A549 (cell line): ENCODE measurements at regions not wholly inside any gene's neighbourhood (a gene's known extent, or its start where the extent isn't known, plus 50 kb on each side); places are given as distances from the start of the nearest gene placed in this dataset.

Experiments used
- ATAC-seq, 2 experiments: fragments of 200-7000 bp in 1 of 2; fragments of >200 bp in 1 of 2; cut with Nextera tagmentation in 1 of 2; cut with Tn5 transposase in 1 of 2; 3 replicates each; pipeline versions ENCODE4 v1.8.0 to v1.9.1; 2018 to 2020; ENCODE audit warnings: mild to moderate bottlenecking in 1 of 2, moderate library complexity in 1 of 2
- CTCF ChIA-PET: fragments of 300-600 bp; sonication (Branson Sonifier 250); formaldehyde crosslinking; extraction: SDS; loops from one replicate; lab custom pipeline; 2021; ENCODE audit warnings: antibody characterized with exemption, inconsistent platforms; lab: Yijun Ruan, JAX
- POLR2A ChIA-PET: fragments of 350-600 bp; formaldehyde crosslinking; extraction: SDS; loops from one replicate; lab custom pipeline; 2021; ENCODE audit warnings: antibody characterized with exemption, inconsistent platforms; lab: Yijun Ruan, JAX
- DNase-seq, 2 experiments: peaks; one replicate each; pipeline versions ENCODE4 v3.0.0 to v3.0.0-alpha.2; 2011 to 2016; ENCODE audit warnings: low read depth in 1 of 2, low spot score in 1 of 2
- FAIRE-seq: peaks from 2 replicates; lab custom pipeline; 2011; peaks lifted over from hg19 to GRCh38; lab: Jason Lieb, UNC
- H3K27ac ChIP-seq, 2 experiments: fragments of >200 bp; sonication (Bioruptor Twin); formaldehyde crosslinking; 3 replicates each; pipeline ENCODE4 v1.5.1; 2016 to 2017
- H3K4me1 ChIP-seq: fragments of >200 bp; sonication (Bioruptor Twin); formaldehyde crosslinking; 3 replicates; pipeline ENCODE4 v1.6.1; 2016
- H3K4me2 ChIP-seq: fragments of >200 bp; sonication (Bioruptor Twin); formaldehyde crosslinking; 3 replicates; pipeline ENCODE4 v1.6.1; 2016
- H3K4me3 ChIP-seq: fragments of >200 bp; sonication (Bioruptor Twin); formaldehyde crosslinking; 3 replicates; pipeline ENCODE4 v1.5.1; 2016
- H3K9me3 ChIP-seq: fragments of >200 bp; sonication (Bioruptor Twin); formaldehyde crosslinking; 3 replicates; pipeline ENCODE4 v1.6.1; 2016
- BCL3 ChIP-seq: fragments of >200 bp; sonication (Bioruptor Twin); formaldehyde crosslinking; IDR thresholded peaks from 3 replicates; pipeline ENCODE4 v1.6.1; 2016
- BHLHE40 ChIP-seq: IDR thresholded peaks from 2 replicates; pipeline ENCODE4 v1.6.1; 2012; ENCODE audit warnings: low read depth, low read length, inconsistent platforms
- CBX2 ChIP-seq: fragments of 200-600 bp; sonication (generic); IDR thresholded peaks from 2 replicates; pipeline ENCODE4 v1.6.1; 2016; ENCODE audit warnings: low read depth, mild to moderate bottlenecking, borderline replicate concordance
- CEBPB ChIP-seq, 2 experiments: fragments of >200 bp in 1 of 2; sonication (Bioruptor Twin) in 1 of 2; formaldehyde crosslinking in 1 of 2; IDR thresholded peaks; 2 replicates each; pipeline ENCODE4 v1.6.1; 2012 to 2016
- CTCF ChIP-seq: fragments of >200 bp; sonication (Bioruptor Twin); formaldehyde crosslinking; IDR thresholded peaks from 3 replicates; pipeline ENCODE4 v1.5.1; 2016
- E2F6 ChIP-seq: IDR thresholded peaks from 2 replicates; pipeline ENCODE4 v1.6.1; 2012; ENCODE audit warnings: low read depth, borderline replicate concordance
- EHF ChIP-seq: fragments of 250-450 bp; sonication (Bioruptor Pico); IDR thresholded peaks from 2 replicates; pipeline ENCODE4 v1.5.0; 2020; ENCODE audit warnings: mild to moderate bottlenecking
- ELK1 ChIP-seq: fragments of 150-350 bp; IDR thresholded peaks from 2 replicates; pipeline ENCODE4 v1.6.1; 2014; ENCODE audit warnings: low read depth, mild to moderate bottlenecking, low read length
- EP300 ChIP-seq, 2 experiments: fragments of >200 bp; sonication (Bioruptor Twin); formaldehyde crosslinking; IDR thresholded peaks; 2 replicates in 1 of 2; 3 replicates in 1 of 2; pipeline ENCODE4 v1.6.1; 2016 to 2017
- ESRRA ChIP-seq: fragments of 150-350 bp; IDR thresholded peaks from 2 replicates; pipeline ENCODE4 v1.6.1; 2014; ENCODE audit warnings: mild to moderate bottlenecking, low read length, borderline replicate concordance
- FOSL2 ChIP-seq, 2 experiments: fragments of 450-650 bp in 1 of 2; fragments of >200 bp in 1 of 2; sonication (Bioruptor Twin) in 1 of 2; formaldehyde crosslinking; IDR thresholded peaks; 2 replicates each; pipeline versions ENCODE4 v1.5.0 to v1.6.1; 2016 to 2020; ENCODE audit warnings: mild to moderate bottlenecking in 1 of 2, moderate library complexity in 1 of 2
- FOXS1 ChIP-seq: fragments of 250-450 bp; sonication (Bioruptor Pico); IDR thresholded peaks from 2 replicates; pipeline ENCODE4 v1.5.0; 2020; ENCODE audit warnings: mild to moderate bottlenecking, moderate library complexity
- GATA3 ChIP-seq: IDR thresholded peaks from 2 replicates; pipeline ENCODE4 v1.6.1; 2012; ENCODE audit warnings: borderline replicate concordance
- HES2 ChIP-seq: fragments of >200 bp; sonication (Bioruptor Twin); formaldehyde crosslinking; IDR thresholded peaks from 2 replicates; pipeline ENCODE4 v1.6.1; 2016
- HMGXB4 ChIP-seq: fragments of 250-450 bp; sonication (Bioruptor Pico); IDR thresholded peaks from 2 replicates; pipeline ENCODE4 v1.5.0; 2021; ENCODE audit warnings: mild to moderate bottlenecking, moderate library complexity, borderline replicate concordance
- HOXA7 ChIP-seq: fragments of 250-450 bp; sonication (Bioruptor Pico); IDR thresholded peaks from 2 replicates; pipeline ENCODE4 v1.5.0; 2020; ENCODE audit warnings: mild to moderate bottlenecking, moderate library complexity
- HOXB13 ChIP-seq: fragments of 250-450 bp; sonication (Bioruptor Pico); IDR thresholded peaks from 2 replicates; pipeline ENCODE4 v1.5.0; 2020; ENCODE audit warnings: low read depth, mild to moderate bottlenecking, moderate library complexity
- JUN ChIP-seq, 2 experiments: fragments of >200 bp; sonication (Bioruptor Twin); formaldehyde crosslinking; IDR thresholded peaks; 2 replicates in 1 of 2; 3 replicates in 1 of 2; pipeline ENCODE4 v1.6.1; 2016 to 2017
- MAX ChIP-seq: IDR thresholded peaks from 2 replicates; pipeline ENCODE4 v1.6.1; 2012
- NPAS2 ChIP-seq: fragments of 250-450 bp; sonication (Bioruptor Pico); IDR thresholded peaks from 2 replicates; pipeline ENCODE4 v1.8.0; 2022; ENCODE audit warnings: mild to moderate bottlenecking, moderate library complexity, borderline replicate concordance
- NR3C1 ChIP-seq: fragments of >200 bp; sonication (Bioruptor Twin); formaldehyde crosslinking; IDR thresholded peaks from 3 replicates; pipeline ENCODE4 v1.6.1; 2017
- RAD21 ChIP-seq, 2 experiments: fragments of >200 bp in 1 of 2; sonication (Bioruptor Twin) in 1 of 2; formaldehyde crosslinking in 1 of 2; IDR thresholded peaks in 1 of 2; conservative IDR thresholded peaks in 1 of 2; 2 replicates in 1 of 2; 3 replicates in 1 of 2; pipeline ENCODE4 v1.6.1; 2012 to 2018; ENCODE audit warnings: inconsistent platforms in 1 of 2
- RFX5 ChIP-seq: fragments of 450-650 bp; IDR thresholded peaks from 2 replicates; pipeline ENCODE4 v1.7.1; 2014; ENCODE audit warnings: antibody characterized with exemption, mild to moderate bottlenecking, moderate library complexity
- RNF2 ChIP-seq: fragments of 200-600 bp; sonication (generic); IDR thresholded peaks from 2 replicates; pipeline ENCODE4 v1.6.1; 2016; ENCODE audit warnings: low read depth, mild to moderate bottlenecking, antibody characterized with exemption, moderate library complexity, borderline replicate concordance
- TFCP2L1 ChIP-seq: fragments of 250-450 bp; sonication (Bioruptor Pico); IDR thresholded peaks from 2 replicates; pipeline ENCODE4 v1.5.0; 2021; ENCODE audit warnings: mild to moderate bottlenecking
- USF2 ChIP-seq: fragments of 450-650 bp; IDR thresholded peaks from 2 replicates; pipeline ENCODE4 v1.6.1; 2014; ENCODE audit warnings: antibody characterized with exemption
- ZNF302 ChIP-seq: fragments of 250-450 bp; sonication (Bioruptor Pico); IDR thresholded peaks from 2 replicates; pipeline ENCODE4 v1.9.0; 2021; ENCODE audit warnings: inconsistent platforms, mild to moderate bottlenecking, moderate library complexity
- ZSCAN20 ChIP-seq: fragments of 250-450 bp; sonication (Bioruptor Pico); IDR thresholded peaks from 2 replicates; pipeline ENCODE4 v1.8.0; 2022; ENCODE audit warnings: mild to moderate bottlenecking, moderate library complexity
- WGBS: methylation state at CpG from one replicate; pipeline ENCODE4 v1.1.6; 2017; ENCODE audit errors: missing lambda C conversion rate; 5-methylcytosine and 5-hydroxymethylcytosine counted together

- ChIA-PET POLR2A (no interaction called here), CTCF (no interaction called here)
- Histone ChIP-seq H3K4me2 (no peak overlapping the region), H3K9me3 (no peaks in the 10 kb centered on the region), H3K4me3 (no peak overlapping the region), H3K4me1 (no peaks in the 10 kb centered on the region), H3K27ac (no peak overlapping the region)
- FAIRE-seq = no peak
- ATAC-seq = no peak
- no peak for DNase-seq
- WGBS = 70% methylated on average over 12 of the region's 12 CpGs
- TF ChIP-seq HOXB13 (CRISPR knock-in tag) (no peak), RAD21 (conservative IDR thresholded peaks at IDR 0.05 in 1 of 2, IDR thresholded peaks at IDR 0.05 in 1 of 2) (no peak), EHF (CRISPR knock-in tag) (no peak), HES2 (no peak), NPAS2 (CRISPR knock-in tag) (no peak), BCL3 (no peak), CEBPB (IDR thresholded peaks at IDR 0.05) (no peak), MAX (no peak), HOXA7 (no peak), ELK1 (no peak), GATA3 (no peak), E2F6 (no peak), RFX5 (no peak), HMGXB4 (no peak), RNF2 (no peak), USF2 (no peak)
These were observed 144.0 kb upstream of the THBS2 start for GRCh38 chr6:169397684-169398083.

- CTCF ChIA-PET = no interaction called here
- no peak overlapping the region for H3K4me3 ChIP-seq
- 62% methylated on average over 15 of the region's 19 CpGs for WGBS
- DNase-seq = no peak
- no peak overlapping the region for H3K27ac ChIP-seq
- ATAC-seq = no peak
- H3K9me3 ChIP-seq = no peaks in the 10 kb centered on the region
- FAIRE-seq = no peak
- no peak overlapping the region for H3K4me2 ChIP-seq
- H3K4me1 ChIP-seq = no peaks in the 10 kb centered on the region
- POLR2A ChIA-PET = no interaction called here
- TF ChIP-seq EP300 (IDR thresholded peaks at IDR 0.05) (no peak), TFCP2L1 (no peak), ZSCAN20 (no peak), BHLHE40 (no peak), CEBPB (IDR thresholded peaks at IDR 0.05) (no peak), RFX5 (no peak), BCL3 (no peak), FOXS1 (no peak), ZNF302 (CRISPR knock-in tag) (no peak), CBX2 (no peak), CTCF (no peak), FOSL2 (IDR thresholded peaks at IDR 0.05) (no peak), FOSL2 (CRISPR knock-in tag; IDR thresholded peaks at IDR 0.05) (no peak), GATA3 (no peak), JUN (IDR thresholded peaks at IDR 0.05) (no peak), ESRRA (no peak), MAX (no peak), NR3C1 (no peak)
These were observed 143.0 kb upstream of the THBS2 start for GRCh38 chr6:169396554-169397163.
